ENCODE measurements at regions not wholly inside any gene's neighbourhood (a gene's known extent, or its start where the extent isn't known, plus 50 kb on each side); places are given as distances from the start of the nearest gene placed in this dataset.

- H3K27ac ChIP-seq, result no peak overlapping the region
- H3K4me1 ChIP-seq, result no peaks in the 10 kb centered on the region
- H3K27me3 ChIP-seq, result no peaks in the 10 kb centered on the region
- no peak overlapping the region for H3K4me3 ChIP-seq
- intact Hi-C loops (cut with DNase I; ENCODE audit: low total_unique reads), result no loop called here
- no peaks in the 10 kb centered on the region for H3K36me3 ChIP-seq
- H3K9me3 ChIP-seq, result no peaks in the 10 kb centered on the region
- DNase-seq (ENCODE audit: low spot score in 2 of 2), result no peak
- TF ChIP-seq POLR2AphosphoS5 (IDR thresholded peaks at IDR 0.05) (no peak), CTCF (IDR thresholded peaks at IDR 0.05) (no peak), POLR2A (IDR thresholded peaks at IDR 0.05) (no peak)
These were observed 120.3 kb downstream of the LCA5 start for GRCh38 chr6:79416931-79417330.

GRCh38 chr6:79413562-79414002, 123.6 kb downstream of the LCA5 start:
- Histone ChIP-seq H3K27ac (no peak overlapping the region), H3K4me1 (no peaks in the 10 kb centered on the region), H3K4me3 (no peak overlapping the region), H3K36me3 (no peaks in the 10 kb centered on the region), H3K9me3 (no peaks in the 10 kb centered on the region), H3K27me3 (no peaks in the 10 kb centered on the region)
- intact Hi-C loops (cut with DNase I; ENCODE audit: low total_unique reads), result no loop called here
- TF ChIP-seq POLR2AphosphoS5 (IDR thresholded peaks at IDR 0.05), result no peak
- no peak for TF ChIP-seq CTCF (IDR thresholded peaks at IDR 0.05)
- TF ChIP-seq POLR2A (IDR thresholded peaks at IDR 0.05), result no peak
- no peak for DNase-seq (ENCODE audit: low spot score in 2 of 2)

GRCh38 chr6:79410806-79411205, 126.4 kb downstream of the LCA5 start:
- TF ChIP-seq CTCF (IDR thresholded peaks at IDR 0.05) (no peak), POLR2AphosphoS5 (IDR thresholded peaks at IDR 0.05) (no peak), POLR2A (IDR thresholded peaks at IDR 0.05) (no peak)
- Histone ChIP-seq H3K4me3 (no peak overlapping the region), H3K27me3 (no peaks in the 10 kb centered on the region), H3K27ac (no peak overlapping the region), H3K36me3 (no peaks in the 10 kb centered on the region), H3K9me3 (no peaks in the 10 kb centered on the region), H3K4me1 (no peaks in the 10 kb centered on the region)
- intact Hi-C loops (cut with DNase I; ENCODE audit: low total_unique reads), result no loop called here
- DNase-seq (ENCODE audit: low spot score in 2 of 2), result no peak

- no peak for DNase-seq (ENCODE audit: low spot score in 2 of 2)
- Histone ChIP-seq H3K4me1 (no peaks in the 10 kb centered on the region), H3K9me3 (peaks cover 0 to 5% of the 10 kb centered on the region in 2 donors), H3K27ac (no peak overlapping the region), H3K4me3 (no peak overlapping the region), H3K36me3 (no peaks in the 10 kb centered on the region), H3K27me3 (no peaks in the 10 kb centered on the region)
- TF ChIP-seq POLR2A (IDR thresholded peaks at IDR 0.05) (no peak), CTCF (IDR thresholded peaks at IDR 0.05) (no peak), POLR2AphosphoS5 (IDR thresholded peaks at IDR 0.05) (no peak)
- intact Hi-C loops (cut with DNase I; ENCODE audit: low total_unique reads), result no loop called here
These were observed 128.8 kb downstream of the LCA5 start for GRCh38 chr6:79408256-79408974.

- TF ChIP-seq POLR2A (IDR thresholded peaks at IDR 0.05) (no peak), CTCF (IDR thresholded peaks at IDR 0.05) (no peak), POLR2AphosphoS5 (IDR thresholded peaks at IDR 0.05) (no peak)
- Histone ChIP-seq H3K4me3 (no peak overlapping the region), H3K9me3 (peaks cover 0 to 5% of the 10 kb centered on the region in 2 donors), H3K27ac (no peak overlapping the region), H3K27me3 (no peaks in the 10 kb centered on the region), H3K4me1 (no peaks in the 10 kb centered on the region), H3K36me3 (no peaks in the 10 kb centered on the region)
- DNase-seq (ENCODE audit: low spot score in 2 of 2), result no peak
- intact Hi-C loops (cut with DNase I; ENCODE audit: low total_unique reads), result no loop called here
These were observed 132.6 kb downstream of the LCA5 start for GRCh38 chr6:79404677-79405076.

All from breast epithelium (tissue), 4 donors.